ENCODE measurements at regions not wholly inside any gene's neighbourhood (a gene's known extent, or its start where the extent isn't known, plus 50 kb on each side); places are given as distances from the start of the nearest gene placed in this dataset.

DNA sequence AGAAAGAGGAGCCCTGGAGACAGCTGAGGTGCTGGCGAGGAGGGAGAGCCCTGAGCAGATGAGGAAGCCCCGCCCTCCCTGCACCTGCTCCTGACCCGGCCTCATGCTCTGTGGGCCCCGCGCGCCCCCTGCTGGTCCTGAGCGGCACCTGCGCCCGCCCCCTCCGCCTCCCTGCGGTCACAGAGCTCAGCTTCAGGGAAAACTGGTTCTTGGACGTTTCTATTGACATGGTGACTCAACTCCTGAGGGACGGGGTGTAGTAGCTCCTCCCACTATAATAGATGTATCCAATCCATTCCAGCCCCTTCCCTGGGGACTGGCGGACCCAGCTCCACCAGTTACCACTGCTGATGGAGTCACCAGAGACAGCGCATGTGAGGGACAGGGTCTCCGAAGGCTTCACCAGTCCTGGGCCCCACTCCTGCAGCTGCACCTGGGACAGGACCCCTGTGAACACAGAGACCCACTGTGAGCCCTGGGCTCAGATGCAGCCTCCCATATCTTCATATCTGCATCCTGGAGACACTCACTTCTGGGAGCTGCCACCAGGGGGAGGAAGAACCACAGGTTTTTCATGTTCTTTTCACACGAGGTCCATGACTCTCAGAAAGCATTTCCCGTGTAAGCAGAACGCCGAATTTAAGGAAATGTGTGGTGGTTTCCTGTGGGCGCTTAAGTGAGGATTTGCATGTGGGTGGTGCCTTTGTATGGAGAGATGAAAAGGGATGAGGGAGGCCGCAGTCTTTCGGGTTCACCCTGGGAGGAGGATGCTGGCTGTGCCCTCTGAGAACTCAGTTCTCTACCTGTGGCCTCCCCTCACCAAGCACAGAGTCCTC, 1346.4 kb downstream of the TMEM121 start:
- peak; percentile 88 to 92 for DNase-seq

DNA sequence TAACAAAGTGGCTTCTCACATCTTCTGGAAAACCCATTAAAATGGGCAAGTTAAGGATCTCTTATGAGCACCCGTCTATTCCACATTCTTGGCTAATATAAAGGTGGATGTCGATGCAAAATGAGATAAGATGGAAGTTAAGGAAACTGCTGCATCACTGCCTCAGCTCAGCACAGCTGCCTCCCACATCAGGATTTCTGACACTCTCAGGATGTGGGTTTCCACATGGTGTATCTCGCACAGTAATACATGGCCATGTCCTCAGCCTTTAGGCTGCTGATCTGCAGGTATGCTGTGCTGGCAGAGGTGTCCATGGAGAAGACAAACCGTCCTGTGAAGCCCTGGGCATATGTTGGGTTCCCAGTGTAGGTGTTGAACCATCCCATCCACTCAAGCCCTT, 1348.0 kb downstream of the TMEM121 start:
- DNase-seq: no peak

DNA sequence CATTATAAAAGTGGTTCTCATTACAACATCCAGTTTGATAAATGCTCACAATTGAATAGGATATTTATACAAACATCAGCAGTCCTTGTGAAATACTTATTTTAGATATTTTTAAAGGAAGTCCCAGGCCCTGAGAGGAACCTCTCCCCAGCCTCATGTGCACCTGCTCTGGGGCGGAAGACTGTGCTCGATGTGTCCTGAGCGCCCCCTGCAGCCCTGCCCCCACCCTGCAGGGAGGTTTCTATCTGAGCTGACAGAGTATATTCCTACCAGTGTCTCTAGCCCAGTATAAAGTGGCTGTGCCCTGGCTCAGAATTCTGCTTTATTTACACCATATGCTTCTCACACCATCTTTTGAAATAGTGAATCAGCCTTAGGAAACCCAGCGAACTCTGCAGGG, 1349.1 kb downstream of the TMEM121 start:
- DNase-seq: peak; percentile 44 to 52

DNA sequence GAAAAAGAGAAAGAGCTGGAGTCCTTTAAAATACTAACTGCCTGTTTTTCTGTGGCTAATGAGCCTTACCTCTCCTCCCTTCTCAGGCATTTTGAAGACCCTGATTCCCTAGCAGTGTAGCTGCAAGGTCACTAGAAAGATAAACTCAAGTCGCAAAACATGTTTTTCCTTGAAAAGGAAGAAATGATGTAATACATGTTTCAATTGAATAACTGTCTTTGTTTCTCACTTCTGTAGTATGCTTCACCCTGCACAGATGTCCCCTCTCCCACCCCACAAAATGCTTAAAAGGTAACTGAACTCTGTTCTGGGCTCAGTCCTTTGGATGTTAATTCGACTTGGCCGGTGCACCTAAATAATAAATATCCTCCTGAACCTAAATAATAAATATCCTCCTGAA, 1350.3 kb downstream of the TMEM121 start:
- no peak for DNase-seq

DNA sequence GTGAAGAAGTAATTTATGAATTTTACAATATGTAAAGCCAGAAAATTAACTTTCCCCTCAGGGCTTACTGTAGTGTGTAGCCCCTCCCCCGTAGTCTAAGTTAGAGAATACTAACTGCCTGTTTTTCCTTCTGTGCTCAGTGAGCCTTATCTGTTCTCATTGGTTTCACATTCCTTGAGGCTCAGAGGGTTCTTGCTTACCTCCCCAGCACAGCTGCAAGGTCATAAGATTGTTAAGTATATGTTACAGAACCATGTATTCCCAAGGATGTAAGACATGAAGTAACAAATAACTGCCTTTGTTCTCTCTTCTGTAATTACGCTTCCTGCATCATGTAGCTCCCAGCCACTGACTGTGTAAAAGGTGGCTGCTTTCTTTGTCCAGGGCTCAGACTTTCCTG, 1351.1 kb downstream of the TMEM121 start:
- no peak for DNase-seq

DNA sequence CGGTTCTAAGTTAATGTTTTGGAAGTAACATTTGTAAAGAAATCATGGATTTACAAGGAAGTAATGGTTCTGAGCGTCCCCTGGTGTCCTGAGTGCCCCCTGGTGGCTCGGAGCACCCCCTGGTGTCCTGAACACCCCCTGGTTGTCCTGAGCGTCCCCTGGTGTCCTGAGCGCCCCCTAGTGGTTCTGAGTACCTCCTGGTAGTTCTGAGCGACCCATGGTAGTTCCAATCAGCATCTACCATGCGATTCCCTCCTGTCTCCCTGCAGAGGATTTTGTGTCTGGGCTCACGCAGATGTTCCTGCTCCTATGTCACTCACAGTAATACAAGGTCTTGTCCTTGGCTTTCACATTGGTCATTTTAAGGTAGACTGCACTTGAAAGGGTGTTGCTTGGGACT, 1352.9 kb downstream of the TMEM121 start:
- peak; percentile 59 to 70 for DNase-seq

DNA sequence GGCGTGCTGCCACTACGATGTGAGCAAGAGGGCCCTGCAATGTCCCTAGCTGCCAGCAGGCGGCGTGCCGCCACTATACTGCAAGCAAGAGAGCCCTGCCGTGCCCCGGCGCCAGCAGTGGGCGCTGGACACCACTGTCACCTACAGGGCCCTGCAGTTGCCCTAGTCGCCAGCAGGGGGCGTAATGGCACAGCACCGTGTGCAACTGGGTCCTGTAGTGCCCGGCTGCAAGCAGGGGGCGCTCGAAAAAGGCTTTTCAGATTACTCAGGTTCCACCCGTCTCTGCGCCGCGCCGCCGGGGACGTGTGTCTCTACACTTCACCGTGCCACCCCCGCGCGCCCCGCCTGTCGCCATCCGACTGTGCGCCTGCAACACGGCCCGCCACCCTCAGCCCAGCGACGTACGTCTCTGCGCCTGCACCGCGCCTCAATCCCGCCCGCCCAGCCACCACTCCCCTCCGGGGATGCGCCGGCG, 1356.9 kb downstream of the TMEM121 start:
- DNase-seq: peak; percentile 49 to 65

Measured in stimulated activated CD4-positive, alpha-beta T cell treated with anti-CD3 and anti-CD28 coated beads, Interleukin-2, amount 100 ng/mL, for 24 hours (primary cell).